HS-5 (cell line): ENCODE measurements at regions not wholly inside any gene's neighbourhood (a gene's known extent, or its start where the extent isn't known, plus 50 kb on each side); places are given as distances from the start of the nearest gene placed in this dataset.
"Not testable (repeated sequence)": the region's sequence is repeated elsewhere in the genome, so short reads cannot be mapped to it uniquely, and the experiment has no call there.

Source experiments
- DNase-seq: peaks from one replicate; pipeline ENCODE4 v3.0.0-alpha.2; 2012; ENCODE audit warnings: low read depth

DNA sequence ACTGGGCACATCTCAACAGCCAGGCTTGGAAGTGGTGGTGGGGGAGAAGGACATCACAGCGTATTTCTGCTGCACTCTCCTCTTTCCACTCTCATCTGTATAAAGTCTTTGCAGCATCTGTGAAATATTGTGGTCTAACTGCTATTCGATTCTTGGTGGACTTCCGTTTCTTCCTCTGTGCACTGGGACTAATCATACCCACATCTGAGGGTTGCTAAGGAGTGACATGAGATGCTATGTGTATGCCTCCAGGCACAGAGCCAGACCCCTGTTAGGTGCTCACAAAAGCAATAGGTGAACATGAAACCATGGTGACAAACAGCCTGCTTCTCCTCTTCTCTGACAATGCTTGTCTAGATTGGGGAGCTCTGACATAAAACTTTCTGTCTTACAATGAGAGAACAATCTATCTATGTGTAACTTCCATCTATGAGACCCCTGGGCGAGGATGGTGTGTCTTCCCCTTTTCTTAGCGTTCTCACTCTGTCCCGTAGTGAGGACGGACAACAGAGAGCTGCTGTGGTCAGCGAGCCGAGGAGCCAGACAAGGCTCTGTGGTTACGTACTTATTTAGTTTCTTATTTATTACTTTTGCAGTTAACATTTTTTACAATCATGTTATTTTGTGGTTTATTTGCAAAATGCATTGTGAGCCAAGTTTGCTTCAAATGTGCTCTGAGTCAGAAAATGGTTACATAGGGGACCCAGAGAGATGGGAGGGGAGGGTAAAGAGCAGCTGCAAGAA, 196.7 kb upstream of the TPRG1 start:
- DNase-seq, result no peak

GRCh38 chr3:188975600-188976314, 196.0 kb upstream of the TPRG1 start:
- no peak for DNase-seq

DNA sequence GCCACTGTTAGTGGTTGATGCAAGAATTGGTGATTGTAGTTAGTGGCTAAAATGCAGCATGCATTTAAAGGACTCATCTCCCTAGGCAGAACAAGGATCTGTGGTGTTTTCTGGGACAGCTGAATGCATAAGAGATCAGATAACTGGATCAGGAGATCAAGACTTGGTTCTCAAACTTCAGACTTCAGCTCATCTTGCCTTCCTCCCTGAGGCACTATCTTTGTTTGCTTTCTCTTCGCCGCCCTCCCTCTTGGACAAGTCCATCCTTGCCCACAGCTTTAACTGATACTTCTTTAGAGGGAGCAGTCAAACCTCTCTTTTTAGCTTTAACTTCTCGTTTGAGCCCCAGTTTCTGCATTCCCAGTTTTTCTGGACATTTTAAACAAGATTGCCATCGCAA, 195.4 kb upstream of the TPRG1 start:
- DNase-seq, result no peak

- no peak for DNase-seq
These were observed 193.2 kb upstream of the TPRG1 start for GRCh38 chr3:188978421-188979171.

DNA sequence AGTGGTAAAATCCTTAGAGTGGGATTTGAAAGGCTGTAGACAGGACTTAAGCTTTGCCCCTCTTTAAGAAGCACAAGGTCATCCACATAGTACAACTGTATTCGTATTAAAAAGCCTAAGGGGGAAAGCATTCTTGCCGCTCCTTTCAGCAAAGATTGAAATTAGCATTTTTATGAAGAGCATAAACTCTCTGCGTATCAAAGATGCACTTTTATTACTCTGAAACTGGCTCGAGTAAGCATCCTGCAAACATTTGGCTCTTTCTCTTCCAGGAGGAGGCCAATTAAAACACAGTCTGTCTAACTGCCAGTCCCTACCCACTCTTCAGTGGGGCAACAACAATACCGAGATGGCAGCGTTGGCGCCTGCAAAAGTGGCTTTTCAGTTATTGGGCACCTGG, 192.5 kb upstream of the TPRG1 start:
- DNase-seq, result no peak

GRCh38 chr3:188979669-188980310, 192.0 kb upstream of the TPRG1 start:
- DNase-seq, result no peak

- DNase-seq, result no peak
These were observed 178.6 kb upstream of the TPRG1 start for GRCh38 chr3:188993181-188993580.

- DNase-seq, result peak; percentile 90
These were observed 170.2 kb upstream of the TPRG1 start for GRCh38 chr3:189001559-189001958.

- no peak for DNase-seq
These were observed 168.4 kb upstream of the TPRG1 start for GRCh38 chr3:189003410-189003809.

DNA sequence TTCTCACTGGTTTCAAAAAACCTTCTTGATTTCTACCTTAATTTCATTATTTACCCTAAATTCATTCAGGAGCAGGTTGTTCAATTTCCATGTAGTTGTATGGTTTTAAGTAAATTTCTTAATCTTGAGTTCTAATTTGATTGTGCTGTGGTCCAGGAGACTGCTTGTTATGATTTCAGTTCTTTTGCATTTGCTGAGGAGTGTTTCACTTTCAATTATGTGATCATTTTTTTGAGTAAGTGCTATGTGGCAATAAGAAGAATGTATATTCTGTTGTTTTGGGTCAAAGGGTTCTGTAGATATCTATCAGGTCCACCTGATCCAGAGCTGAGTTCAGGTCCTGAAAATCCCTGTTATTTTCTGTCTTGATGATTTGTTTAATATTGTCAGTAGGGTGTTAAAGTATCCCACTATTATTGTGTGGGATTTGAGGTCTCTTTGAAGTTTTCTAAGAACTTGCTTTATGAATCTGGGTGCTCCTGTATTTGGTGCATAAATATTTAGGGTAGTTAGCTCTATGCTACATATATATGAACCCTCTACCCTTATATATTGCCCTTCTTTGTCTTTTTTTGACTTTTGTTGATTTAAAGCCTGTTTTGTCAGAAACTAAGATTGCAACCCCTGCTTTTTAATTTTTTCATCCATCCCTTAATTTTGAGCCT, 158.4 kb upstream of the TPRG1 start:
- DNase-seq, result no peak

DNA sequence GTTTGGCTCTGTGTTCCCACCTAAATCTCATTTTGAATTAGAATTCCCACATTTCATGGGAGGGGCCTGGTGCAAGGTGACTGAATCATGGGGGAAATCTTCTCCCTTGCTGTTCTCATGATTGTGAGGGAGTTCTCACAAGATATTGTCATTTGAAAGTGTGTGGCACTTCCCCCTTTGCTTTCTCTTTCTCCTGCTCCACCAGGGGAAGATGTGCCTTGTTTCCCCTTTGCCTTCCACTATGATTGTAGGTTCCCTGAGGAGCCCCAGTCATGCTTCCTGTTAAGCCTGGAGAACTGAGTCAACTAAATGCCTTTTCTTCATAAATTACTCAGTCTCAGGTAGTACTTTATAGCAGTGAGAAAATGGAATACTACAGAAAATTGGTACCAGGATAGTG, 157.2 kb upstream of the TPRG1 start:
- no peak for DNase-seq

GRCh38 chr3:189022576-189023466, 148.9 kb upstream of the TPRG1 start:
- not testable (repeated sequence) for DNase-seq

DNA sequence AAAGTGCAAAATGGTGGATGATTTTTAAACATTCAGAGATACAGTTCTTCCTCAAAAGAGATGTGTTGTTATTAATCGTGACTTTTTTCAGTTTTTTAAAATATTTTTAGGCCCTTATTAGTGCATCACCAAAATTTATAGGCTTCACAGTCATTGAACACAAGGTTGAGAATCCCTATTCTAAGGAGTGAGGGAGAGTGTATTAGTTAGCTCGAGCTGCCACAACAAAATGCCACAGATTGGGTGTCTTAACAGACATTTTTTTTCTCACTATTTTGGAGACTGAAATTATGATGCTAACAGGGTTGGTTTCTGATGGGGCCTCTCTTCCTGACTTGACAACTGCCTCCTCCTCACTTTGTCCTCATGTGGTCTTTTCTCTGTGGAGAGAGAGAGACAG, 145.9 kb upstream of the TPRG1 start:
- no peak for DNase-seq

GRCh38 chr3:189027626-189028155, 144.1 kb upstream of the TPRG1 start:
- no peak for DNase-seq

- DNase-seq, result no peak
These were observed 132.7 kb upstream of the TPRG1 start for GRCh38 chr3:189038773-189039745.

DNA sequence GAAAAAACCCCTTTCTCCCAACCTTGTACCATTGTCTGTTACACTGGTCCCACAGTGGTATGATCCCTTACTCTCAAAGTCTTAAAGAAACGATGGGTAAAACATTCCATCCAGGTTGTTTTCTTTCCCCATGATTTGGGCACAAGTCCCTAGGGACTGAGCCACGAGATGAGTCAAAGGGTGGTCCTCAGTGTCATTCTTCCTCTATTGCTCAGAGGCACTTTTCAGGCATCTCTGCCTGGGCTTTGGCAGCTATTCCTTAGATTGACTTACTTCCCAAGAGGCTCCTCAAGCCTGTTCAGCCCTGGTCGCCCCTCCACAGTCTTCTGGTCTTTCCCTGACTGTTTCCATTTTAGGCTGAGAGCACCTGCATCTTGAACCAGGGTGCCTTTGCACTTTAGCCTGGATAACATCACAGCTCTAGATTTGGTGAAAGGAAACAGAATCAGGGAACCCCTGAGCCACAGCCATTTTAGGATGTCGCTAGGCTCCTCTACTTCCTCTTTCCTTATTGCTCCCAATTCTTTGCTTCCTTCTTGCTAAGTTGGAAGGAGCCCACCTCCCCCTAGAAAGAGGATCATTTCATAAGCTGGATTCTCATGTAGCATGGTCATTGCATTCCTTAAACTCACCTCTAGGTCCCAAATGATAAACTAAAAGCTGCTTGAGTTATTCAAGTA, 131.0 kb upstream of the TPRG1 start:
- no peak for DNase-seq

DNA sequence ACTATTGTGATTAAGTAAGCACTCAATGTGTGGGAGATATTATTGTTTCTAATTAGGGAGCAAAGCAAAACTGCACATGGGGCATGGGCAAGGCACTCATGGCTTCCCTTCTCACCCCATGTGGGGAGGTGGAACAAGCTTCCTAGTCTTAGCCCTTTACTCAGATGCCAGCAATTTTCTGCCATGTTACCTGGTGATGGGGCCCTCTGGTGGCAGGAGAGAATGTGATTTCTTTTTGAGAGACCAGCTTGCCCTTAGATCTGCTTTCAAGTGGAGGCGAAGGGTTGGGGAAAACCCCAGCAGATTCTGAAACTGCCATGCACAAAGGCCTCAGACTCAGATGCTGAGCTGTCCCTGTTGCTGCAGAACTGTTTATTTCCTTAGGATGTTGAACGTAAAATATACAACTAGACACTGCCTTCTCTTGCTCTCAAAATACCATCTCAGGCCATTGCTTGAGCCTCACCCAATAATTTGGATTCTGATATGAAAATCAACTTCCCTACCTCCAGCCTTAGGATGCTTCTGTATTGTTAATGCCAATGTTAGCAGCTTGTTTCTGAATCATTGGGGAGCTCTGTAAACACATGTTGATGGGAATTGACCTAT, 130.2 kb upstream of the TPRG1 start:
- no peak for DNase-seq

- DNase-seq, result no peak
These were observed 128.9 kb upstream of the TPRG1 start for GRCh38 chr3:189042832-189043231.
